HFF-Myc (cell line): ENCODE measurements at regions not wholly inside any gene's neighbourhood (a gene's known extent, or its start where the extent isn't known, plus 50 kb on each side); places are given as distances from the start of the nearest gene placed in this dataset.

ENCODE experiments used
- DNase-seq: peaks from one replicate; pipeline ENCODE4 v3.0.0-alpha.2; 2011; ENCODE audit warnings: low read depth; ENCODE audit errors: extremely low read depth
- H3K4me3 ChIP-seq: replicated peaks from 2 replicates; pipeline ENCODE4 v1.5.1; 2011; ENCODE audit warnings: low read depth, mild to moderate bottlenecking, control low read depth, low read length
- CTCF ChIP-seq: IDR thresholded peaks from 2 replicates; pipeline ENCODE4 v1.5.1; 2012; ENCODE audit warnings: mild to moderate bottlenecking, low read depth, low read length, control low read depth; ENCODE audit errors: missing control alignments

GRCh38 chr14:98226411-98226810 lies 1045.6 kb downstream of the BCL11B start:
- H3K4me3 ChIP-seq, result no peak overlapping the region
- no peak for TF ChIP-seq CTCF
- DNase-seq, result no peak

- H3K4me3 ChIP-seq, result no peak overlapping the region
- no peak for DNase-seq
- no peak for TF ChIP-seq CTCF
Measured at GRCh38 chr14:98227000-98227726, 1044.8 kb downstream of the BCL11B start.

GRCh38 chr14:98227727-98228111 lies 1044.3 kb downstream of the BCL11B start:
- no peak for TF ChIP-seq CTCF
- no peak overlapping the region for H3K4me3 ChIP-seq
- DNase-seq, result no peak

- no peak for DNase-seq
- no peak overlapping the region for H3K4me3 ChIP-seq
- no peak for TF ChIP-seq CTCF
Measured at GRCh38 chr14:98229656-98230366, 1042.2 kb downstream of the BCL11B start.

- DNase-seq, result no peak
- no peak for TF ChIP-seq CTCF
- H3K4me3 ChIP-seq, result no peak overlapping the region
Measured at GRCh38 chr14:98230411-98230810, 1041.6 kb downstream of the BCL11B start.

GRCh38 chr14:98231210-98231609 lies 1040.8 kb downstream of the BCL11B start:
- H3K4me3 ChIP-seq, result no peak overlapping the region
- DNase-seq, result no peak
- TF ChIP-seq CTCF, result no peak

- H3K4me3 ChIP-seq, result no peak overlapping the region
- no peak for DNase-seq
- no peak for TF ChIP-seq CTCF
Measured at GRCh38 chr14:98233656-98234055, 1038.3 kb downstream of the BCL11B start.
